NCI-H146 treated with DMSO at 0.1 percent for 48 hours (cell line): ENCODE measurements at regions not wholly inside any gene's neighbourhood (a gene's known extent, or its start where the extent isn't known, plus 50 kb on each side); places are given as distances from the start of the nearest gene placed in this dataset.
"Not testable (repeated sequence)": the region's sequence is repeated elsewhere in the genome, so short reads cannot be mapped to it uniquely, and the experiment has no call there.

Source experiments
- DNase-seq: peaks from one replicate; lab custom pipeline; 2025; ENCODE audit not compliant: unreplicated experiment; lab: John Stamatoyannopoulos, UW

DNA sequence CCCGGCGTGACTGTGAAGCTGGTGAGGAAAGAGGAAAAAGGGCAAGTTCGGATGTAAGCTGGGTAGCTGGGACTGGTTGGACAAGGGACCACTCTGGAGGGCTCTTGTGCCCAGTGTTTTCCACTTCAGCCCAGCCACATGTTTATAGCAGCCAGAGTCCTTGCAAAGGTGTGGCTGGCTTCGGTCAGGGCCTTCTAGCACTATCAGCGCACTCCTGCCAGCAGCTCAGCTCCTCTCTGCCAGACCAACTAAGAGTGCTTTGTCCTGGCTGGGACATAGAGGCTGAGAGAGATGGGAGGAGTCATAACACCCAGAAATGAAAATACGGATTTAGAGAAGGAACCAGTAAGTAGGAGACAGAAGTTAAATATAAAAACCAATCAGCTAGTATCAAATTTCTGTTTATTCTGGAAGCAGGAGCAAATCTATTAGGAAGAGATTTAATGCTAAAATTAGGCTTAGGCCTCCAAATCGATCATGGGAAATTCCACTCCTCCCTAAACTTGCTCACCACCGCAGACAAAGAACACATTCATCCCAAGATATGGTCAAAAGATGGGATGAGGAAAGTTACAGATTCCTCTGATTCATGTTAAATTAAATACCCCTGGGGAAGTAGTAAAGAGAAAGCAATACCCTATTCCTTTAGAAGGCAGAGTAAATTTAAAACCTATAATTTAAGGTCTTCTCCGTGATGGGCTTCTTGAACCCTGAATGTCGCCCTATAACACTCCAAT, 135.0 kb downstream of the RALA start:
- no peak for DNase-seq

GRCh38 chr7:39761449-39761848, 138.1 kb downstream of the RALA start:
- DNase-seq, result no peak

- not testable (repeated sequence) for DNase-seq
Observed at GRCh38 chr7:39762466-39762865, 139.1 kb downstream of the RALA start.

DNA sequence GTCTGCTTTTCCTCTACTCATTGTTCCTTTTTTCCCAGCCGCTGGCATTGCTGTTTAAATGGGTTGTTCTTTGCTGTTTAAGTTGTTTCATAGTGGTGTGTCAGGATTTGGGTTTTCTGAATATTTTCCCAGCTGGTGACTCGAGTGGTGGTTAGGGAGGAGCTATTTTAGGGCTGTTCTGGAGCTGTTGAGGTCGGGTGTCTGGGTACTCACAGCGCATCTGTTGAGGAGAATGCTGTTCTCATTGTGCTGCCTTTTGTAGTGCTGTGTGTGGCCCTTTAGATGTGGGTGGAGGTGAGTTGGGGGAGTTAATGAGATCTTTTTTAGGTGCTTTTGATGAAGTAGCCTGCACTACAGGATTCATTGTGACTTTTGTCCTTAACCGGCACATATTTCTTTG, 139.5 kb downstream of the RALA start:
- not testable (repeated sequence) for DNase-seq

GRCh38 chr7:39765833-39766232, 142.5 kb downstream of the RALA start:
- not testable (repeated sequence) for DNase-seq

- DNase-seq, result not testable (repeated sequence)
Observed at GRCh38 chr7:39768439-39768838, 145.1 kb downstream of the RALA start.

GRCh38 chr7:39774341-39774851, 151.0 kb downstream of the RALA start:
- not testable (repeated sequence) for DNase-seq

GRCh38 chr7:39781557-39781956, 158.2 kb downstream of the RALA start:
- DNase-seq, result not testable (repeated sequence)

DNA sequence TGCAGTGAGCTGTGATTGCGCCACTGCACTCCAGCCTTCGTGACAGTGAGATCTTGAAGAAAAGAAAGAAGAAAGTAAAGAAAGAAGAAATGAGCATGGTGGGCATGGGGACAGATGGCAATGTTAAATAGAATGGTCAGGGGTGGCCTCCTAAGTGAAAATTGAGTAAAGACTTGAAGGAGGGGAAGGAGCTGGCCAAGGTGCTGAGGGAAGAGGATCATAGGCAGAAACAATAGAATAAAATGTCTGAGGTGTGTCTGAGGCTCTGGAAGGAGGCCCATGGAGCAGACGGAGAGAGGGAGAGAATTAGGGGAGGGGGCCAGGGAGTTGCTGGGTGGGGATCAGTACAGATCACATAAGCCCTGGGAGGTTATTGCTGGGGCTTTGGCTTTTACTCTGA, 163.1 kb downstream of the RALA start:
- not testable (repeated sequence) for DNase-seq

DNA sequence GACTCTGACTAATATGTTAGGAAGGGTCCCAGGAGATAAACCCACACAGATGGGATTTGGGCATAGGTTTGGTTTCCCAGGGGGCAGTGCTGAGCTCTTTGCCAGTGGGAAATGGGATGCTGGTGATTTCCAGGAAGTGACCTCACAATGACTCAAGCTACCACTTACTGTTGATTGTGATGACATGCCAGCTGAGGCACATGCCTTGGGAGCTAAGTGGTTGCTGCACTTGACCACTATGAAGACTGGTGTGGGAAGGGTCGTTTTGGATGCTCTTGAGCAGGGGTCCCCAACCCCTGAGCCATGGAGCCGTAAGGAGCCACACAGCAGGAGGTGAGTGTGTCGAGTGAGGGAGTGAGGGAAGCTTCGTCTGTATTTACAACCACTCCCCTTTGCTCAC, 159.0 kb upstream of the CDK13 start:
- DNase-seq, result not testable (repeated sequence)

DNA sequence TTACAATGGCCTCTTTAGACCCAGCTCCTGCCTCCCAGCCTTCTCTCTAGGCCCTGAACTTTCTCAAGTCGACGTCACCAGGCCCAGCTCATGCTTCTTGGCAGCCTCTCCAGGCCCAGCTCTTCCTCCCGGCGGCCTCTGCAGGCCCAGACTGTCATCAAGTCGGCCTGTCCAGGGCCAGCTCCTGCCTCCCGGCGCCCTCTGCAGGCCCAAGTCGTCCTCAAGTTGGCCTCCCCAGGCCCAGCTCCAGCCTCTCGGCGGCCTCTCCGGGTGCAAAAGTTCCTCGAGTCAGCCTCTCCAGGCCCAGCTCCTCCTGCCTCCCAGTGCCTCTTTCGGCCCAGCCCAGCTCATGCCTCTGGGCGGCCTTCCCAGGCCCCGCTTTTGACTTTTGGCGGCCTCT, 158.1 kb upstream of the CDK13 start:
- DNase-seq, result not testable (repeated sequence)

- DNase-seq, result not testable (repeated sequence)
Observed at GRCh38 chr7:39793026-39793425, 157.0 kb upstream of the CDK13 start.

GRCh38 chr7:39793851-39794250, 156.2 kb upstream of the CDK13 start:
- DNase-seq, result not testable (repeated sequence)

- not testable (repeated sequence) for DNase-seq
Observed at GRCh38 chr7:39796947-39797346, 153.1 kb upstream of the CDK13 start.

DNA sequence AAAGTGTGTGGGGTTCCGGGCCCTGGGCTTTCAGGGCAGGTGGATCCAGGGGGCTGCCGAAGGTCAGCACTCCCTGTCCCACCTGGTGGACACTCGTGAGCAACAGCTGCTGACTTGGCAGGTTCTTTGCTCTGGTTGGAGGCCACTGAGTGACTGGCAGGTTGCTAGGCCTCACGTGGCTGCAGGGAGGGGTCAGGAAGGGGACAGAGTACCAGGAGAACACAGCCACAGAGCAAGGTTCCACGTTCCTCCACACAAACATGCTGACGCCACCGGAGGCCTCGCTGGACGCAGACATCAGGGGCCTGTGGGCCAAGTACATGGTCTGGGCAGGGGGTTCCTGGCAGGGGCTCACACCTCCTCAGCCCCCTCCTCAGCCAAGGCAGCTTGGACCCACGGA, 152.0 kb upstream of the CDK13 start:
- not testable (repeated sequence) for DNase-seq

GRCh38 chr7:39808796-39809481, 141.1 kb upstream of the CDK13 start:
- no peak for DNase-seq

GRCh38 chr7:39810204-39810642, 139.8 kb upstream of the CDK13 start:
- no peak for DNase-seq

GRCh38 chr7:39810710-39811109, 139.3 kb upstream of the CDK13 start:
- DNase-seq, result no peak

- peak; percentile 2 for DNase-seq
Observed at GRCh38 chr7:39811161-39811614, 138.9 kb upstream of the CDK13 start.

DNA sequence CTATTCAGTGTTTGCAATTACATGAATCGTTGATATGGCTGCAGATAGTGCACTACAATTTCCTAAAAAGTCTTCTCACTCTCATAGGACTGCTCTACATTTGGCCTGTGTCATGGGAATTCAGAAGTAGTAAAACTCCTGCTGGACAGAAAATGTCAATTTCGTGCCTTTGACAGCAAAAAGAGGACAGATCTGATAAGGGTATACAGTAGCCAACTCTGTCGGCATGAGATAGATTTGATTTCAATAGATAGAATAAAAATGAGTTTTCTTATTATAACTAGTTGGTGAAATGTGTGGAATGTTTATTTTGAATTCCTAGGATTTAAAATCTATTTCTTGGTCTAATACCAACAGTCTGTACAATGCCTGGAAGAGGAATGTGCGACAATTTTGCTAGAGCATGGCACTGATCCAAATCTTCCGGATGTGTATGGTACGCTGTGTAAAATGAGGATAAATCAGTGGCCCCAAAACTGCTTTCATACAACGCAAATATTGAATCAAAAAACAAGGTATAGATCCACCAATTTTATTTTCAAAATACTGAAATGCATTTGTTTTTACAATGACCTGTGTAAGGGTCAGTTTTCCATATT, 133.5 kb upstream of the CDK13 start:
- no peak for DNase-seq

GRCh38 chr7:39819514-39819913, 130.5 kb upstream of the CDK13 start:
- no peak for DNase-seq
